Jurkat, Clone E6-1 (cell line): ENCODE measurements at regions not wholly inside any gene's neighbourhood (a gene's known extent, or its start where the extent isn't known, plus 50 kb on each side); places are given as distances from the start of the nearest gene placed in this dataset.
"Not testable (repeated sequence)": the region's sequence is repeated elsewhere in the genome, so short reads cannot be mapped to it uniquely, and the experiment has no call there.

ENCODE experiments used
- DNase-seq: peaks from one replicate; pipeline ENCODE4 v3.0.0-alpha.2; 2011; ENCODE audit warnings: low read depth, low spot score
- H3K4me3 ChIP-seq: 2 replicates; pipeline ENCODE4 v1.5.1; 2011; ENCODE audit warnings: mild to moderate bottlenecking, low read length, control low read depth, moderate library complexity

DNA sequence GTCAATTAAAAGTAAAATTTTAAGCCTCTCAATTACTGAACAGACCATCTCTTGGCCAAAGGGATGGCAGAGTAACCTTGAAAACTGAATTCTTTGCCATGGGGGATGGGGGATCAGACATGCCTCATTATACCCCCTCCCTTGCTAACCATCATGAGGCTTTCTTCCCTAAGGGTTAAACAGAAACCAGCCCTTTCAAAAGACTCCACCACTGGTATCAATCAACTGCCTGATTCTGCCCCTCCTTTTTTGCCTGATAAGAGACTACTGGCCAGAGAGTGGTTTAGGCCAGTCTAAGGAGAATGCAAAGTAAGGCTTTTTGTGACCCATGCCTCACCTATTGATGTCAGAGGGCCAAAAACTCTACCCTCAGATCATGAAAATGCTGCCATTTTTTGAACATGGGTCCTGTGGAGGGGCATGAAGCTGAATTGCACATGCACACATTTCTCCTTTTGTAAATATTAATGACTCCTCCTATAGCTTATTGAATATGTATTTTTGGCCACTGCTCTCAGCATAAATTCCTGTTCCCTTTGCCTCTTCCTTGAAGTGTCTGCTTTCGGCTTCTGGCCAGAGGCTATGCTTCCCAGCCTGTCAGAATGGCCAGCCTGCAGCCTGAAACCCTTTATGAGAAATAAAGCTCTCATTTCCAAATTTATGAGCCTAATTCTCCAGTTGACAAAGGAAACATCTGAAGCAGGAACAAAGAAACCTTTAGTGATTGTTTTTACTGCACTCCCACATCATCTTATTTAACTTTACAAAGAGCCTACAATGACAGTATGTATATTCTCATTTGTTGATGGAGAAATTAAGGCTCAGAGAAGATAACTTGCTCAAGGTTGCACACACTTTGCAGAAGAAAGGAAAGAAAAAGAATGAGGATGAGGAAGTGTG is 270.7 kb upstream of the CELF4 start:
- DNase-seq, result no peak
- no peak overlapping the region for H3K4me3 ChIP-seq

DNA sequence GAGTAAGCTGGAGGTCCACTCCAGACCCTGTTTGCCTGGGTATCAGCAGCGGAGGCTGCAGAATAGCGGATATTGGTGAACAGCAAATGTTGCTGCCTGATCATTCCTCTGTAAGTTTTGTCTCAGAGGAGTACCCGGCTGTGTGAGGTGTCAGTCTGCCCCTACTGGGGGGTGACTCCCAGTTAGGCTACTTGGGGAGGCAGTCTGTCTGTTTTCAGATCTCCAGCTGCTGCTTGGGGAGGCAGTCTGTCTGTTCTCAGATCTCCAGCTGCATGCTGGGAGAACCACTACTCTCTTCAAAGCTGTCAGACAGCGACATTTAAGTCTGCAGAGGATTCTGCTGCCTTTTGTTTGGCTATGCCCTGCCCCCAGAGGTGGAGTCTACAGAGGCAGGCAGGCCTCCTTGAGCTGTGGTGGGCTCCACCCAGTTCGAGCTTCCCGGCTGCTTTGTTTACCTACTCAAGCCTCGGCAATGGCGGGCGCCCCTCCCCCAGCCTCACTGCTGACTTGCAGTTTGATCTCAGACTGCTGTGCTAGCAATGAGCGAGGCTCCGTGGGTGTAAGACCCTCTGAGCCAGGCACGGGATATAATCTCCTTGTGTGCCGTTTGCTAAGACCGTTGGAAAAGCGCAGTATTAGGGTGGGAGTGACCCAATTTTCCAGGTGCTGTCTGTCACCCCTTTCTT is 266.6 kb upstream of the CELF4 start:
- H3K4me3 ChIP-seq, DNase-seq: not testable (repeated sequence)

DNA sequence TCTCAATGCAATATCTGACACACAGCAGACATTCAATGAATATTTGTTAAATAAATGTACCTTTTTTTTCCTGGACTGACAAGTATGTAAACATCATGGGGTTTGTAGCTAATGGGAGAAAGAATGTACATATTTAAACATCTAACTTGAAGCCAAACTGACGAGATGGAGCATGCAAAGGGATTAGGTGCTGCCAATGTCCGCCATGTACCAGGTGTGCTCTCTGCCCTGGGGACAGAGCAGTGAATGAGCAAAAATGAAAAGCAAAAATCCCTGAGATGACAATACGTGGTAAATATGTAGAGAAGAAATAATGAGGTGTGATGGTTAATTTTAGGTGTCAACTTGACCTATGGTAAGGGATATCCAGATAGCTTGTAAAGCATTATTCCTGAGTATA is 247.4 kb upstream of the CELF4 start:
- H3K4me3 ChIP-seq, result no peak overlapping the region
- DNase-seq, result no peak

DNA sequence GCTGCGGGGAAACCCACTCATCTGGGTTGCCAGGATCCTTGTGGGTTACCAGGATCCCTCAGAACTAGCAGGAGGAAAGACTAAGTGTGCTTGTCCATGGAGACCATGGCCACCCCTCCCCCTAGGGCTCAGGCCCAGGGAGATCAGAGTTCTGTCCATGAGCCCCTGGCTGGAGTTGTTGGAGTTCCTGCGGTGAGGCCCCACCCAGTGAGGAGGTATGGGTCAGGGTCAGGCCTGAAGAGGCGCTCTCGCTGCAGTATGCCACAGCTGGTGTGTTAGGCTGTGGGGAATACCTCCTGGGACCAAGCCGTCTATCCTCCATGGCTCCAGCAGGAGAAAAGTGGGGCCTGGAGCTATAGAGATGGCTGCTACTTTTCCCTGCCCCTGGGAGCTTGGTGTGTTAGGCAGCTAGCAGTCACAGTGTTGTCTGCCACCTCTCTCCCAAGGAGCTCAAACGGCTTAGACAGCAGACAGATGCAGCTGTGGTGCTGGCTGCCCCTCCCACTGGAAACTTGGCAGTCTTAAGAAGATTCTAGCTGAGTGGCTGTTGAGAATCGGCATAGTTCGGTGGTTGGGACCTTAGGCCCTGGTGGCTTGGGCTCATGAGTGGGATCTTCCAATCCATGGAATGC is 240.3 kb upstream of the CELF4 start:
- DNase-seq, result no peak
- H3K4me3 ChIP-seq, result no peak overlapping the region

DNA sequence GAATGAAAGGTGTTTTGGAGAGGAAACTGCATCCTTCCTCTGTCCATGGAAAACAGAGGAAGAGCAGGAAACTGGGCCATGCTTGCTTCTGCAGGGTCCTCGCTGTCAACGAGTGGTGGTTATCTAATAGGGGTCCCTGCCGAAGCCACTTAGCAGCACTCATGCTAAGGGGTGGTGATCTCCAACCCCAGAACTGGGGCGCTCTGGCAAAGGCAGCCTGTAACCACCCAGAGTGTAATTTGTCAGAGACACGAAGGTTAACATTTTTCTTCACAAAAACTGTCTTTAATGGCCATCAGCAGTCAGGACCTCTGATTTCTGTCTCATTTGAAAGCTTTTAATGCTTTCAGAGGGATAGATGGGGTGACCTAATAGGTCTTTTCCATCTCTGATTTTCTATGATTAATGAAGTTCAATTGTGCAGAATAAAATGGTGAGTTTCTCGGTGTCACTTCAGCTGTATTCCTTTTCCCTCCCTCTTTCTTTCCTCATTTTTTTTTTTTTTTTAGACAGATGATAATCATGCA is 231.3 kb upstream of the CELF4 start:
- no peak overlapping the region for H3K4me3 ChIP-seq
- DNase-seq, result no peak

DNA sequence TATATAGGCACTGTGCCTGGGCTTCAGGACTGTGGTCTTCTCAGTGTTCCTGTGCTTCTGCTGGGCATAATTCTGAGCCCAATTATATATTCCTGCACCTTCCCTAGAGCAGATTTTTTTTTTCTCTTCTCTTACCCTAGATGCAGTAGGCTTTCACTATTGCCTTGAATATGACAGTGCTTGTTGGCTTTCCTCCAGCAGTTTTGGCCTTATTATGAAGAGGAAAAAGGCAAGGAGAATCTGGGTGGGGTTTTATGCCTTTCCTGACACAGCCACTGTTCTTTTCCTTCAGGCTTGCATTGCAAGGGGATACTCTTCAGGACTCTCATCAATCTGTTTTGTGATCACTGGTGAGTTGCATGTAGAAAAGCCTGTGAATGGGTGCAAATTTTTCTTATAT is 221.9 kb upstream of the CELF4 start:
- no peak for DNase-seq
- H3K4me3 ChIP-seq, result no peak overlapping the region

DNA sequence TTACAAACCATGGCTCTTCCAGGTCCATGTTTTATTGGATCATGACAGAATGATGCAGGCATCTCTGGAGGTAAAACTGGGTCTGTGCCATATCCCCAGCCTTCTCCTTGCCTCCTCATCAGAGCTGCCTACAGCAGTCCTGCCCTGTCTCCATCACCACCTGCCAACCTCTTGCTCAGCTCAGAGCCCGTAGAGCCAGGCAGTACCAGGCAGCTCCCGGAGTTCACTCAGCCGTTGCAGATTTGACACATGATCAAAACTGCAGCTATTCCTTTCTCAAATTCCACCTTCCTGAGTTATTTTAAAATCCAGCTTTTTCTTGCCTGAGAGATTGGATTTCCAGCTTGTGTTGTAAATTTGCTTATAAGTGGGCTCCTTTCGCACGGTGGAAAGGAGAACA is 218.2 kb upstream of the CELF4 start:
- DNase-seq, result no peak
- H3K4me3 ChIP-seq, result no peak overlapping the region

DNA sequence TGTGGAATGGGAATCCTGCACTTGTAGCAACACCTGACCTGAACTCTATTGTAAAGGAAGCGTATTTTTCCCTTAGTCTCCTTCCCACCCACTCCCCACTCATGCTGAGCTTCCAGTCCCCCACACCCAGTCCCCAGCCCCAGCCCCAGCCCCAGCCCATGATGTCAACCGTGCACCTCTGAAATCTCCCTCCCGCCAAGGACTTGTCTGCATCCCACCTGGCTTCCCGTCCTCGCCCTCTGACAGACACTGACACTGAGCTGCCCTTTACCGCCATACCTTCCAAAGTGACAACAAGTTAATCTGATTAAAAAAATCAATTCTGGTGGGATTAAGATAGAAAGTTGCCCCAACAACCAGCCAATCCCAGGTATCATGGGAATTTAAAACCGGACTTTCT is 213.6 kb upstream of the CELF4 start:
- DNase-seq, result no peak
- no peak overlapping the region for H3K4me3 ChIP-seq

DNA sequence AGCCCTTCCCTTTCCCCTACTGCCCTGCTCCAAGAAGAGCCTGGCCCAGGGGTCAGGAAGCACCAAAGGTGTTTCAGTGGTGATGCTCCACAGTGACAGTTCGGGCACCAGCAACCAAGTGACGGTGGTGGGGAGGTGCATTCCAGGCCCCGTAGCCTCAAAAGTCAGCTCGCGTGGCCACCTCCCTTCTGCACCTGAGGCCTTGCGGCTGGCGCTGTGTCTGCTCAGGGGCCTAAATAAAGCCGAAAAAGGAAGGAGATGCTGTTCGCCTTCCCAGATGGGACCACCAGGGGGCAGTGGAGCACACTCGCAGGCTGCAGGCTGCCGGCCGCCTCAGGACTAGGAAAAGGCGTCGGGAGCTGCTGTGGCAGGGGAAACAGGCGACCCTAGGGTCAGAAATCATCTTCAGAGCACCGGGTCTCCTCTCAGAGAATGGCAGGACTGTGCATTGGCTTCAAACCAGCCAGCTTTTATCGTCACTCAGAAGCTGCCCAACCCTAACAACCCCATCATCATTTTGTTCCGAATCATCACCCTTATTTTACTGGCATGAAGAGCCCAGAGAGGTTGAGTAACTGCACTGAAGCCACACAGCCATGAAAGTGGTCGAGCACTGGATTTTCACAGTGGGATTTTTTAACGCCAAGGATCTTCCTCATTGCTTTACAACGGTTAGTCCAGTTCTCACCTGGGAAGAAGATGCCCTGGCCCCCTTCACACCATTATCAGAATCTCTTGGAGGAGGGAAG is 213.0 kb upstream of the CELF4 start:
- H3K4me3 ChIP-seq, result no peak overlapping the region
- DNase-seq, result peak; percentile 47

DNA sequence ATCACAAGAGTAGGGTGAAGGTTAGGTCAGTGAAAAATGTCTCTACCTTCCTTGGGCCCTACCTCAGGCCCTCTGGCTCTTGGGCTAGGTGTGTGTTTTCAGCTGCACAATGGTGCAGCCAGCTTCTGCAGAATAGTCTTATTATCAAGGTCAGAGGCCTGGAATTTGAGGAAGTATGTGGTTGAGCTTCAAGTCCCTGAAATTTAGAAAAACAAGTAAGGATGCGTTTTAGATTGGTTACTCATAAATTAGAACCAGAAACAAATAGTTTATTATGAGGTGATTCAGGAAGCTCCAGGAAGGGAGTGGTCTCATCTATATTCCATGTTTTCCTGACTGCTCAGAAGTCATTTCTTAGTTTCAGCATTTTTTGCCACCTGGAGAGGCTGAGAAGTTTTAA is 204.2 kb upstream of the CELF4 start:
- DNase-seq, result no peak
- H3K4me3 ChIP-seq, result no peak overlapping the region

DNA sequence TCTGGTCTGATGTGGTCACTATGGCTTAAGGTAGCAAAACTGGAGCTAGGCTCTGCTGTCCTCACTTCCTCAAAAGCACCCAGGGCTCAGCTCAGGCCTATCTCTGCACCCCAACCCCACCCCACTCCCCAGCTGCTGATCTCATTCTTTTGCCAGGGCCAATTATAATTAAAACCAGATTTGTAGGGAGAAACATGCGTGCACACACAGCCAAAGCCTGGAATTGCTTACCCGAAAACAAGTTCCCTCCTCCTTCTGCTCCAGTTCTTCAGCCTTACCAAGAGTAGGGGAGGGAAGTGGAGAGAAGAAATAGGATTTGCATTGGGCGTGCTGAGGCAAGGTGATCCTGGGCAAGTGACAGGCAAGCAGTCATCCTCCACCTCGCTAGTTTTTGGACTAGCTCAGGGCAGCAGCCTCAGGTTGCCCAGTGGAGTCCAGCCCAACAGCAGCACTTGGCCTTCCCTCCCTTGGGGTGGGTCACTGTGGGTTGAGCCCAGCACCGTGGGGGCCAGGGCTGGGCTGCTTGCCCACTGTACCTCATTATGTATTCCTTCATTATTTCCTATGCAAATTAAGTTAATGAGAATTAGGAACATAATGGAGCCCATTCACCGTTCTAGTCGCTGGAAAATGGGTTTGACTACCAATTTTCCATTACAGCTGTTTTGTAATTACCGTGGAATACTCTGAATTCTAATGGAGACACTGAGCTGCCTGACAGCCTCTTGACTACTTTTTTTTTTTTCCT is 199.1 kb upstream of the CELF4 start:
- H3K4me3 ChIP-seq, result no peak overlapping the region
- DNase-seq, result no peak

DNA sequence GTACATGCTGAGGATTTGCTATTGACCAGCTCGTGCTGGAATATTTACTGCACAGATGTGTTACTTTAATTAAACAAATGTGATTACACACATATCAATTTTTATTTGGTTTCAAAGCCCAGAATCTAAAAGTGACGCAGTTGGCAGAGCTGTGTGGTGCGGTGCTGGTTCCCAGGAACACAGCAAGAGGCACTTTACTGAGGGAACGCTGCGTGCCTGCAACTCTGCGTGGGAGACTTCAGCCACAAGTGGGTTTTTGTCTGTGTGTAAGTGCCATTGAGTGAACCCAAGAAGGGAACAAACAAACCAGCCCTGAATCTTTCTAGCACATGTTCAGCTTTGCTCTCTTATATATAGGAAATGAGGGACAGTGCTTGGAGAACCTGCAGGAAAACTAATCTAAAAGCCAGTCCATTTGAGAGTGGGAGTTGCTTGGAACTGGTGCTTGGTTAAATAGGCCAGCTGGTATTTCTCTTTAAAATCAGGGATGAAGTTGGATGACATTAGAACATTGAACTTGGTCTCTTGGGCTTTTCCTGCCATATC is 196.6 kb upstream of the CELF4 start:
- DNase-seq, result no peak
- no peak overlapping the region for H3K4me3 ChIP-seq

DNA sequence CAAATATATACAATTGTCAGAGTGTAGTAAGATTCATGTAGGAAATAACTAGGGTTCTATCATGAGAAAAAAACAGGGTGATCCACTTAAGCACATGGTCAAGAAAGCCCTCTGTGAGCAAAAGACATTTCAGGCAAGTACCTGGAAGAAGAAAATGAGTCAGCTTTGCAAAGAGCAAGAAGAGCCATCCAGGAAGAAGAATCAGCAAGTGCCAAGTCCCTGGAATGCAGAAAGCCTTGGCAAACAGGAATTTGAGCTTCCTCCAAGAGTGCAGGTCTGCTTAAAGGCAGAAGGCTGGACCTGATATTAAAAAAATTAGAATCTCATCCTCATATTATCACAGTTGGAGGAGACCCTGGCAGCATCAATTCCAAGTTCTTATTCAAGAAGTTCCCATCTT is 188.5 kb upstream of the CELF4 start:
- no peak overlapping the region for H3K4me3 ChIP-seq
- no peak for DNase-seq

DNA sequence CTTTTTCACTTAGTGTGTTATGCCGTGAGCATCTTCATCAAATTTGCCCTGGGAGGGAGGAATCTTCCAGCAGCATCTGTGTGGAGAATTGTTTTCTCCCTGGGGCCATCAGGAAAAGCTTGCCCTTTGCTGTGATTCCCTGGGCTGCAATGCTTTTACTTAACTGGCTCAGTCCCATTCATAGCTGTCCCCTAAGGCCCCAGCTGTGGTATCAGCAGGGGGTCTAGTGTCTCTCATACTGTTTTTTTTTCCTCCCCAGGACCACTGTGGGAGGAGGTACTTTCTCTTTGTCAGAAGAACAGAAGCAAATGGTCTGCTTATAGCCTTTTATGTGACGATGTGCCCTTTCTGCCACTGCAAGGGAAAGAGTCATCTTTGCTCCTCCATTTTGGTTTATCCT is 176.8 kb upstream of the CELF4 start:
- no peak overlapping the region for H3K4me3 ChIP-seq
- no peak for DNase-seq

DNA sequence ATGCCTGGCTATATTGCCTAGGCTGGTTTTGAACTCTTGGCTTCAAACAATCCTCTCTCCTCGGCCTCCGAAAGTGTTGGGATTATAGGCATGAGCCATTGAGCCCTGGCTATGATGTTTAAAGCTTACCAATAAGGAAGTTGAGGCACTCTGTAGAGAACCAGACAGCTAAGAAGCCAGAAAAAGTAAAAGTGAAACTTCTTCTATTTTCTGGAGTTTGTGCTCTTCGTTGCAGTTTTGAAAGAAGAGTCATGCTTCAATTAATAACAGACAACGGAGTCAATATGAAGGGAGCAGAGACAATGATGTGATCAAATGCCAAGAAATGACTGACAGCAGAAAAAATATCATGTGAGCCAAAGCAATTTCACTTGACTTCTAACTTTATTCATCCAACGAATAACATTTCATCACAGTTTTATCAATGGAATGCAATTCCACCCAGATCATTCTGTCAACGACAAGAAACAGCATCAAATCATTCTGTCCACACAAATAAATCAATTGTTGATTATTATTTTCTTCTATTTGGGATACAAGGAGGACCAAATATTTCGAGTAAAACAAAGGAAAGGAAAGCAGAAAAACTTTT is 175.5 kb upstream of the CELF4 start:
- DNase-seq, result no peak
- no peak overlapping the region for H3K4me3 ChIP-seq

DNA sequence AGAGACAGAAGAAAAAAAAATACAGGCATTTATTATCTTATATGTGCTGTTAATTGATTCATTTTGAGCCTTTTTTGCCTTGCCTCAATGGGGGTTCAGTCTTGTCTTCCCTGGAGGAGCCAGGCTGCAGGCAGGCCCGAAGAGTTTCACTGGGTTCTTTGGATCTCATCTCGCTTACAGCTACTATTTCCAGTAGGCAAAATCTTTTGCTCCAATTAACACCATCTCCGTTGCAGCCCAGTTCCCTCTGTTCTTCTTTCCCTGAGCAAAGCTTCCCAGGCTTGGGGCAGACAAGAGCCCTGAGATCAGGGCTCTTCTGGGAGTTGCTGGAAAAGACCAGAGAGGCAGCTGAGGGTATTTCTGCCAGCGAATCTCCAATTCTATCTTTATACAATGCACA is 168.8 kb upstream of the CELF4 start:
- no peak overlapping the region for H3K4me3 ChIP-seq
- DNase-seq, result no peak

DNA sequence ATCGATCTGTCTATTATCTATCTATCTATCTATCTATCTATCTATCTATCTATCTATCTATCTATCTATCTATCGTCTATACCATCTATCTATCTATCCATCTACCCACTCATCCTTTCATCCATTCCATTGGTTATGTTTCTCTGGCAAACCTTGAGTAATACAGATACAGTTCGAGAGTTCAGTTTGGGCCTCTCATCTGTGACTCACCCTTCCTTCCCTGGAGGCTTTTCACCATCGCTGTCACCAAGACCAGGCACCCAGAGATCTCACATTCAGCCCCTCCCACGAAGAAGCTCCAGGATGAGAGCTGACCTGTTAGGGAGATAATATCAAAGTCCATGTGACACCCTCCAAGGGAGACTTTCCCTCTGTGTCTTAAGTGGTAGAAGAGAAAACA is 164.1 kb upstream of the CELF4 start:
- DNase-seq, result no peak
- no peak overlapping the region for H3K4me3 ChIP-seq

DNA sequence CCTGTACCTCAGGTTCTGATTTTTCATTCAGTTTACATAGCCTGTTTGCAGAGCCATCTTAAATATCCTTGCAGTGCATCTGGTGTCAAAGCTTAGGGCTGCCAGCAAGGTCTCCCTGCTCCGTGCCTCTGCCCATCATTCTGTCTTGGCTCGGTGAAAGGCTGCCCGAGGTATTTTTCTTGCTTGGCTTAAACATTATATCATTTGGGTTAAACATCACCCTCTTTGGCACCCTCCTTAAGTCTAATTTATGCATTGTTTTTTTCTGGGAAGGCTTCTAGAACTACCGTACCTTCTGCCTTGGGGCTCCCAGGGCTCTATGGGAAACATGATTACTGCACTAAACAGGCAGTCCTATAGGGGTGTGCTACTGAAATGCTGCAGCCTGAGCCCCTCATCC is 158.6 kb upstream of the CELF4 start:
- no peak for DNase-seq
- H3K4me3 ChIP-seq, result no peak overlapping the region
